ENCODE measurements at regions not wholly inside any gene's neighbourhood (a gene's known extent, or its start where the extent isn't known, plus 50 kb on each side); places are given as distances from the start of the nearest gene placed in this dataset.

GRCh38 chr21:34271189-34271851 is 92.5 kb upstream of the KCNE2 start:
- TF ChIP-seq CTCF (IDR thresholded peaks at IDR 0.05) = no peak
- ATAC-seq (ENCODE audit: low FRiP score) (no peak), DNase-seq (ENCODE audit: low spot score) (no peak)

GRCh38 chr21:34272321-34272720 is 91.5 kb upstream of the KCNE2 start:
- DNase-seq (ENCODE audit: low spot score) (no peak), ATAC-seq (ENCODE audit: low FRiP score) (no peak)
- TF ChIP-seq CTCF (IDR thresholded peaks at IDR 0.05) = no peak

- DNase-seq (ENCODE audit: low spot score) (no peak), ATAC-seq (ENCODE audit: low FRiP score) (no peak)
- no peak for TF ChIP-seq CTCF (IDR thresholded peaks at IDR 0.05)
Measured at GRCh38 chr21:34274001-34274400, 89.8 kb upstream of the KCNE2 start.

GRCh38 chr21:34276711-34277425 is 86.9 kb upstream of the KCNE2 start:
- DNase-seq (ENCODE audit: low spot score) (no peak), ATAC-seq (ENCODE audit: low FRiP score) (no peak)
- no peak for TF ChIP-seq CTCF (IDR thresholded peaks at IDR 0.05)

- ATAC-seq (ENCODE audit: low FRiP score) = no peak
- no peak for DNase-seq (ENCODE audit: low spot score)
- TF ChIP-seq CTCF (IDR thresholded peaks at IDR 0.05) = no peak
Measured at GRCh38 chr21:34278451-34278850, 85.4 kb upstream of the KCNE2 start.

GRCh38 chr21:34279285-34279684 is 84.5 kb upstream of the KCNE2 start:
- ATAC-seq (ENCODE audit: low FRiP score) = no peak

More at GRCh38 chr21:34279285-34279684, 84.5 kb upstream of the KCNE2 start:
- no peak for TF ChIP-seq CTCF (IDR thresholded peaks at IDR 0.05)
- no peak for DNase-seq (ENCODE audit: low spot score)

All from omental fat pad (tissue), 3 donors.